Stimulated activated CD8-positive, alpha-beta memory T cell treated with anti-CD3 and anti-CD28 coated beads, Interleukin-12 subunit alpha, Interleukin-12 subunit beta, amount 100 ng/mL, for 4 hours (primary cell): ENCODE measurements at regions not wholly inside any gene's neighbourhood (a gene's known extent, or its start where the extent isn't known, plus 50 kb on each side); places are given as distances from the start of the nearest gene placed in this dataset.

Source experiments
- DNase-seq: peaks from one replicate; pipeline ENCODE4 v3.0.0-alpha.2; 2020; ENCODE audit warnings: low read depth

- no peak for DNase-seq
Measured at GRCh38 chrX:9087271-9088040, 53.5 kb upstream of the FAM9B start.

GRCh38 chrX:9088896-9089295, 55.0 kb upstream of the FAM9B start:
- DNase-seq = no peak

- DNase-seq = no peak
Measured at GRCh38 chrX:9090766-9091165, 56.8 kb upstream of the FAM9B start.

GRCh38 chrX:9091258-9091657, 57.3 kb upstream of the FAM9B start:
- DNase-seq = no peak

- no peak for DNase-seq
Measured at GRCh38 chrX:9102956-9103355, 69.0 kb upstream of the FAM9B start.

GRCh38 chrX:9108054-9108453, 74.1 kb upstream of the FAM9B start:
- no peak for DNase-seq

GRCh38 chrX:9110808-9111207, 76.9 kb upstream of the FAM9B start:
- DNase-seq = no peak

GRCh38 chrX:9114245-9114644, 80.3 kb upstream of the FAM9B start:
- no peak for DNase-seq

GRCh38 chrX:9117851-9118250, 83.9 kb upstream of the FAM9B start:
- no peak for DNase-seq

- DNase-seq = no peak
Measured at GRCh38 chrX:9122519-9123245, 88.8 kb upstream of the FAM9B start.

- DNase-seq = no peak
Measured at GRCh38 chrX:9127986-9128385, 94.1 kb upstream of the FAM9B start.

GRCh38 chrX:9130031-9130430, 96.1 kb upstream of the FAM9B start:
- no peak for DNase-seq

- no peak for DNase-seq
Measured at GRCh38 chrX:9131066-9131465, 97.1 kb upstream of the FAM9B start.

GRCh38 chrX:9132036-9132638, 98.2 kb upstream of the FAM9B start:
- no peak for DNase-seq

GRCh38 chrX:9133426-9133825, 99.5 kb upstream of the FAM9B start:
- no peak for DNase-seq

GRCh38 chrX:9134366-9134765, 100.4 kb upstream of the FAM9B start:
- no peak for DNase-seq

GRCh38 chrX:9135901-9136510, 102.1 kb upstream of the FAM9B start:
- DNase-seq = no peak

GRCh38 chrX:9137152-9137551, 103.2 kb upstream of the FAM9B start:
- no peak for DNase-seq

- DNase-seq = no peak
Measured at GRCh38 chrX:9141496-9141895, 107.6 kb upstream of the FAM9B start.

GRCh38 chrX:9144701-9145241, 110.8 kb upstream of the FAM9B start:
- no peak for DNase-seq

GRCh38 chrX:9146657-9147056, 112.7 kb upstream of the FAM9B start:
- no peak for DNase-seq

GRCh38 chrX:9147086-9147485, 113.2 kb upstream of the FAM9B start:
- DNase-seq = no peak

- DNase-seq = no peak
Measured at GRCh38 chrX:9147726-9148125, 113.8 kb upstream of the FAM9B start.
